Peyer's patch (tissue), 4 donors: ENCODE measurements at regions not wholly inside any gene's neighbourhood (a gene's known extent, or its start where the extent isn't known, plus 50 kb on each side); places are given as distances from the start of the nearest gene placed in this dataset.

Source experiments
- CTCF ChIP-seq, 6 experiments: fragments of 450-650 bp in 4 of 6; fragments of 200-600 bp in 2 of 6; sonication (generic) in 1 of 6; IDR thresholded peaks; one replicate each; pipeline ENCODE4 v1.5.1; 2017 to 2019; ENCODE audit warnings: antibody characterized with exemption in 6 of 6, mild to moderate bottlenecking in 3 of 6, moderate library complexity in 1 of 6
- POLR2A ChIP-seq, 2 donors: fragments of 450-650 bp; IDR thresholded peaks; one replicate each; pipeline ENCODE4 v1.5.1; 2017; ENCODE audit warnings: antibody characterized with exemption in 2 of 2, mild to moderate bottlenecking in 2 of 2, moderate library complexity in 2 of 2

- TF ChIP-seq CTCF (IDR thresholded peaks at IDR 0.05), result no peak
- TF ChIP-seq POLR2A (IDR thresholded peaks at IDR 0.05), result no peak
Measured at GRCh38 chr17:31758646-31759045, 100.4 kb downstream of the COPRS start.
